HG02798 (cell line): ENCODE measurements at regions not wholly inside any gene's neighbourhood (a gene's known extent, or its start where the extent isn't known, plus 50 kb on each side); places are given as distances from the start of the nearest gene placed in this dataset.
A peak's percentile ranks its signal among the peaks of the same experiment; 100 is the strongest.

Experiments
- ATAC-seq: cut with Tn5 transposase; IDR thresholded peaks from one replicate; pipeline ENCODE4 v1.9.1; 2021; ENCODE audit warnings: mild to moderate bottlenecking; ENCODE audit not compliant: unreplicated experiment, poor library complexity

DNA sequence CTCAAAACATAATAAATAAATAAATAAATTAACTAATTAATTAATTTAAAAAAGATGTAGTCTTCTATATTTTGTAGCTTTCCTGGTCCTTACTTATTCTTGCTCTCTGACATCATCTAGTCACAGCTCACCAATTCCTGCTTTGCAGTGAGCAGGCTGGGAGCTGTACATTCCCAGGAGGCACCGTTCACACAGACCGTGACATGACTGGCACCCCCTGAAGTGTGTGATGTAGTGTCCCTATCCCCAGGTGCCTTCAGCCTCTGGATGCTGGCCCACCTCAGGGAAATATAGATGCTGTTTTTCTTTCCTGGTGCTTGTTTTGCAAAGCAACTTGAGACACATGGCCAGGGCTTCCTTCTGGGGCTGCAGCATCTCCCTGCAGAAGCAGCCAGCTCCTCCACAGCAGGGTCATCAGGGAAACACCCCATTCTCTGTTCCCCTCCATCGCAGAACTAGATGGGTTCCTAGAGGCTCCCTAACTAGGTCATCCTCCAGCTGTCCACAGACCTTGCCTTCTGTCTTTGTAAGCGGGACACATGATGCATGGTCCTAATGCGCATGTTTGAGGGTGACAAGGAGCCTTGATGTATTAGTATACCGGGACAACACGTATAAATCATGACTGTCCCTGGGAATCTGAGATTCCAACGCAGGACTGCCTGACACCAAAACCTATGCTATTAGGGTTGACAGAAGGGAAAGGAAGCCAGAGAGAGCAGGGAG is 76.4 kb downstream of the RHOB start:
- no peak for ATAC-seq

DNA sequence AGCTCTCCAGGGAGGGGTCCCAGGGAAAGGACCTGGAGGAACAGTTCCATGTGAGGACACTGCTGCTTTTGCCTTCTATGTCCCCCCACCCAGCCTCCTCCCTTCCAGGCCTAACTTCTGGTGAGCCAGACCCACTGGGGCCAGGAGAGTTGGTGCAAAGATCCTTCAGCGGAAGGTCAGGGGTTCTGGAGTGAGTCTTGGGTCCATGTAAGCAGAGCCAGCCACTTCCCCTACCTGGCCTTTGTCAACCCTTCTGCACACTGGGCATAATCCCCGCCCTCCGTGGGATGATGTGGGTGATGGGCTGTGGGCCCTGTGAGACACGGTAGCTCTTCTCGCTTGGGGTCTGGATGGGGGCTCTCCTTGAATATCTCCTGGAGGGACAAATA is 76.9 kb downstream of the RHOB start:
- no peak for ATAC-seq

DNA sequence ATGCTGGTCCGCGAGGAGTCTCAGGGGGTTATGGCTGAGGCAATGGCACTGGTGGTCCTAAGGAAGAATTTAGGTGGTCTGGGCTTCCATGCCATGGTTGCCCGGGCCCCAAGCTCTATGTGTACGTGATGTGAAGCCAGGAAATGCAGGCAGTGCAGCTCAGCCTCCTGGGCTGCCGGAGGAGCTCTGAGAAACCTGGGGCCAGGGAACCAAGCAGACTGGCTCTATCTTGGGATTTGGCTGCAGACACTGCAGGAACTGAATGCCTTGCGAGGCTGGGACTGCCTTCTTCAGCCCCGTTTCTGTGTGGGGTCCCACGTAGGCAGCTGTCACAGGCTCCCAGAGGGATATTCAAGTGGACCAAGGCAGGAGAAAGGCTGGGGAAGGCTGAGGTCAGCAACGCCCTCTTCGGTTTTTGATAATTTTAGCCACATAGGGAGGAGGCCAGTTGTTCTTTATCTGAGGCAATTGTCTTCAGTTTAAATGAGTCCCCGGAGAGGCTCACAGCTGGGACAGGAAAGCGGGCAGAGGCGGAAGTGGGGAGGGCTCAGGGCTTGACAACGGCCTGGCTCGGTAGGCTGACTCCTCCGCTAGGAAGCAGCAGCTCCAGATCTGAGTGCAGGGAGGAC is 77.7 kb downstream of the RHOB start:
- ATAC-seq: peak; percentile 71

DNA sequence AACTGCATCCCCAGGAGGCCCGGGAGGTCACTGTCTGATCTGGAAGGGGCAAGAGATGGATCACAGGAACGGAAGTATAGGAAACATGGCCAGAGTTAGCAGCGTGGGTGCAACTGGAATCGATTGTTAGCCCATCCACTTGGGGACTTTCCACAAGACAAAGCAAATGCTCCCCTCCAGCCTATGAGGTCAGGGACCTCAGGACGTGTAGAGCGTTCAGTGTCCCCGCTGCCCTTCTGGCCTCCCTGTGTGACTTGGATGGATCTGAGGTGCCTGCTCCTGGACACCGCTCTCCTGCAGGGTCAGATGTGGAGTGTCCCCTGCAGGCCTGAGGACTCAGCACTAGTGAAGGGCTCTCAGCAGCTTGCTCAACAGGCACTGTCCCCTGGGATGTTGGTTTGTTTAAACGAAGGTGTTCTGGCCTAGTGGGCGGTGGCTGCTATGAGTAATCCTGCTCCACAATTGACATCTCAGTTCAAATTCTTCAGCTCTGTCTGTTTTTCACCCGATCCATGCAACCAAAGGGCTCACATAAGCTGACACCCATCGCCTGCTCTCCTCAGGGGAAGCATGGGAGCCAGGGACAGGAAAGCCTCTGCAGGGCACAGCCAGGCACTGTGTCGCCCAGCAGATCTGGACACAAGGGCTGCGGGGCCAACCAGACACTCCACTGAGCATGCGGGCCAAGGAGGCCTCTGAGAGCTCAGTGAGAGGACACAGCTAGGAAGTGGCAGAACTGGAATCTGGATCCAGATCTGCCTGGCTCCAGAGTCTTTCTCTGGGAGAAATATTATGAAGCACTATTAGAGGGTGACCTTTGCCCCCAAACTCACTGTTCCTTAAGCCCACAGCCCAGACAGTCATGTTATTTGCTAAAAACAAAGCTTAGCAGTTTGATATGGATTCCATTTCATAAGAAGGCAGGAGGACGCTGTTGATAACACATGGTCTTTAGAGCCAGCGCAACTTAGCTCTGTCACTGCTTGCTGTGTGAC is 78.5 kb downstream of the RHOB start:
- ATAC-seq: peak; percentile 88

DNA sequence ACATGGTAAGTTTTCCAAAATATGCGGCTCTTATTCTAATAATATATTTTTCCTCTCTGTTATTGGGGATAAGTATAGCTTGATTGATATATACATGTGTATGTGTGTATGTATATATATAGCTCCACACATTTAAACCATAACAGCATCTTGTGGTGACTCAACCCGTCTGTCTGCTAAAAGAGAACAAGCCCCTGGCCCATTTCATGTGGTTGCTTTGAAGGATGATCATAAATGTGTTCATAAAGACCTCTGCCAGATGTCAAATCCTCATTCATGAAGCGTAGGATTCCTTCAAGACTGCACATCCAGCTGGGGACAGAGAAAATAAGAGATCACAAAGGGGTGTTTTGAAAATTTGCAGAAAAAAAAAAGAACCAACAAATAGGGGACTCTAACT is 79.3 kb downstream of the RHOB start:
- no peak for ATAC-seq

DNA sequence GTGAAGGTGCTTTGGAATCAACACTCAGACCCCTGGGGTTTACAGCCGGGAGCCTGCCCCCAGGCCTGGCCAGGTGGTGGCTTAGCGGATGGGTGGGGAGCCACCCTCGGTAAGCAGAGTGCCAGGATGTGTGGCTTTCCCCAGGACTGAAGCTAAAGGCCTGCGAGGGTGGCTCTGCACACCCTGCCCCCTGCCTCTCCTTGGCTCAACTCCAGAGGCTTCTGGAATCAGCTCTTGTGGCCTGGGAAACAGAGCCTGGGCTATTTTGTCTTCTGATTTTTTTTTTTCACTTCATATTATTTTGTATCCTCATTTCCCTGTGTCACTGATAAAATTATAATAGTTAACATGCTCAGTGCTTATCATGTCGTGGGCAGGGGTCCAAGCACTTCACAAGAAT is 79.8 kb downstream of the RHOB start:
- ATAC-seq: no peak

DNA sequence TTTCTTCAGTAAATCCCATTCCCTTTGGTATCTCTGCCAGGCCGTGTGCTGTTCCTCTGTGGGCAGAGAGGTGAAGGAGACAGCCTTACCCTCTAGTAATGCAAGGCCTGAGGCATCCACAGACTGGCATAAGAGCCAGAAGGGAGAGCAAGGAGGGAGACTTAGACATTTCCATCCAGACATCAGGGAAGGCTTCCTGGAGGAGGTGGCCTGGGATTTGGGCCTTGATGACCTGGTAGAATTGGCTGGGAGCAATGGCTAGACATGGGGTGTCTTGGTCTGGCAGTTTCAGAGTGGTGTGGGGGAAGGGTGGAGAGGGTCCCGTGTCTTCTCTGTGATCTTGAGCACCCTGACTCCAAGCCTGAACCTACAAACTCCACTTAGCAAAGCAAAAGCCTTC is 81.8 kb downstream of the RHOB start:
- no peak for ATAC-seq

DNA sequence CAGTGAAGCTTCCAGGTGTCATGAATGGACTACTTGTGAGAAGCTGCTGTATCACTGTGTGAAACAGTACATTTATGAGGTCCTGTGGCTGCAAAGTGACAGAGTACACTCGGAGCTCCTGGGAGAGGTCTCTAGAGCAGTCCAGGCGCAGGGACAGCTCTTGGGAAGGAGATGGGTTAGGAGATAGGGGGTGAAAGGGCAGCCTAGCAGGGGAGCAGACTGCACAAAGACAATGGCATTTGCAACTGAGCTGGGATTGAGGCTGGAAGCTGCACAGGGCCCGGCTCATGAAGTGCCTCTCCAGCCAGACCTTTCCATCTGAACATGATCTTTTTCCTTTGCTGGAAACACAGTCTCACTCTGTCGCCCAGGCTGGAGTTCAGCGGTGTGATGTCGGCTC is 83.6 kb downstream of the RHOB start:
- ATAC-seq: no peak

DNA sequence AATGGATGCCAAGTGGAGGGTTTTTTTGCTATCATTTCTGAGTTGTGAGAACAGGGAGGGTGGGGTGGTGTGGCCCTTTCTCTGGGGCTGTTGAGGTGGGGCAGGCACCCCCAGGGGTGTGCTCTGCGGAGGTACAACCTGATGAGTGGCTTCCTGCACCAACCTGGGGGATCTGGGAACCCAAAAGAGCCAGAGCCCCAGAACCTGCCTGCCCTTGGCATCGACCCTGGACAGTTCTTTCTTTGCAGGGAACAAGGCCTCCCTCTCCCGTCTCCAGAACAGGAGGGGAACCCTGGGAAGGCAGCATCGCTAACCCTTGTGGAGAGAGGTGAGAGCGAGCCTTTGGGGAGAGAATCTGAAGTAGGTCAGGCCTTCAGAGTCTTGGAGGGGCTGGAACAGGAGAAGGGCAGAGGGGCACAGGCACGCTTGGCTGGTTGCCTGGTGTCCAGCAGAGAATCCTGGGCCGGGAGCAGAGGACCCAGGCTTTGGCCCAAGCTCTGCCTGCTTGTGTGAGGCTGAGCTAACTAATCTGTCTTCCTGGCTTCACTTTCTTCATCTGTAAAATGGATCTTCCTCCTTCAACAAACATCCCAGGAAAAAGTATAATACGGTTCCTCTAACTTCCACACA is 84.9 kb downstream of the RHOB start:
- ATAC-seq: no peak

DNA sequence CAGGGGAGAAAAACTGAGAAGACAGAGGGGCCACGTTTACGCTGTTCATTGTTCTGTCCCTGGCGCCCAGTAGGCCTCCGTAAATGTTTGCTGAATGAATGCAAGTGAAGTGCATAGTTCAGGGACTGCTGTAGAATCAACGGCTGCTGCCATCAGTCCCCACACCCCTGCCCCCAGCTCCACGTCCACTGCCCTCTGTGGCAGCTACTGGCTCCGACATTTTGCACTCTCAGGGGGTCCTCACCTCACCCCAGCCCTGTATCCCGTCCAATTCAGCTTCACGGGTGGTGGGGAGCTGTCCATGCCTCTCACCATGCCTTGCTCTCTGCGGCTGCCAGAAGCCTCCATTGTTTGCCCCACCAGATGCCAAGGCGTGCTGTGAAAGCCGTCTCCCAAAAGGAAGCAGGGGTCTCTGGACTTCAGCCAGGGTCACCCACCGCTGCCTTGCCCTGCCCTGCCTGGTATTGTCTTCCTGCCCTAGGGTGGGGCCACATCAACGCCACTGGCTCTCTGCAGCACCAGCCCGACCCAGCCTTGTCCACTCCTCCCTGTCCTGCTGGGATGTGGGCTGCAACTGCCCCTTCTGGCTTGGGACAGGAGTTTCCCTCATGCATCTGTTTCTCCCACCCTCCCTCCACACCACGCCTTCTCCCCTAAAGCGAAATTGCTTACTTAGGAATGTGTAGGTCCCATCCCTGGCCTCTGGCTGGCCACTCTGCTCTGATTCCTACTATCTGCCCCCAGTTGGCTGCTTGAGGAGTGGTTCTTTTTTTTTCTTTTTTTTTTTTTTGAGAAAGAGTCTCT is 86.0 kb downstream of the RHOB start:
- no peak for ATAC-seq

DNA sequence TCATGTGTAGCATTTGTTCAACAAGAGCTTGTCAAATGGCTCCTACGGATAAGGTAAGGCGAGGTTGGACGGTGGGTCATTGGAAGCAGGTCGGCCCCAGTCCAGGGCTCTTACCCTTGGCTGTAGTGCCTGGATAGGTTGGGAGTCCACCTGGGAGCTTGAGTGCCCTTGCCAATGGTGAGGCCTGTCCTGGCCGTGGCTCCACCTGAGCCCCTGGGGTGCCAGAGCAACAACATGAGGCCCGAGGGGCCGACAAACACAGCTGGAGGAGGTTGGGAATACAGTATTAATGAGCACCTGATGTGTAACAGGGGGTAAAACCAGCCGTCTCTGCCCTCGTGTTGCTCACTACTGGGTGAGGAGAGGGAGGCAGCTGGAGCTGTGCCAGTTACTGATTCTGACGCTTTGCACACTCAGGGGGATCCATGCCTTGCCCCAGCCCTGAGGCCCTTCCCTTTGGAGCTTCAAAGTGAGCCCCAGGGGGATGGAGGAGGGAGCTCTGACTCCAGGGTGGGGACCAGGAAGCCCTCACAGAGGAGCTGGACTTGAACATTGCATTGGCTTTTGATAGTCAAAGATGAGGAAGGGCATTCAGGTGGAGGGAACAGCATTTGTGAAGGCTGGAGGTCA is 87.2 kb downstream of the RHOB start:
- ATAC-seq: no peak

DNA sequence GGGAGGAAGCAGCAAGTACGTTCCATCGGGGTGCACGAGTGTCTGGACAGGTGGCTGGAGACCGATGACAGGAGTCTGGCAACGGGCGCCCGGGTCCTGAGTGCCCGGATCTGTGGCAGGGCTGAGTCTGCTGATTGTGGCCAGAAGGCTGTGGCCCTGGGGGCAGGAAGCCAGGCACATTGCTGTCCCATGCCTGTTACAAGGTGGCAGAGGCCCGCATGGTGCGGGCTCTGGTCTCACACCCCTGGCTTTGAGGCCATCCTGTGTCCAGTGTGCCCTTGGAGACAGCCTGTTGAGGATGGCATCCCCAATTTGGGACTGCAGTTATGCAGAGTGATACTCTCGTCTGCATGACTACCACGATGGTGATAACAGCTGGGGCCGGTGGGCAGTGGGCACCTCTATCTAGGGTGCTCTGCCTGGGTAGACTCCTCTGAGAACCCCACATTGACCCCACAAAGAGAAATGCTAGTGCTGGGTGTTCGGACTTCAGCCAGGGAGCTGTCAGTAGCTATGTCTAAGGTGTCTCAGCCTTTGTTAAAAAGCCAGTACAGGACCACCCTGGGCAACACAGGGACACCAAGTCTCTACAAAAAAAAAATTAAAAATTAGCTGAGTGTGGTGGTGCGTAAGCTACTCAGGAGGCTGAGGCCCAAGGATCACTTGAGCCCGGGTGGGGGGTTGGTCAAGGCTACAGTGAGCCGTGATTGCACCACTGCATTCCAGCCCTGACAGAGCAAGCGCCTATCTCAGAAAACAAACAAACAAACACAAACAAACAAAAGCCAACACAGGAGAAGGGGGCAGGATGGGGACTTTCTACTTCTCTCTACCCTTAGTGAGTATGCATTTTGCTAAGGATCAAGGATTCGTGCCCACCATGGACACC is 88.3 kb downstream of the RHOB start:
- no peak for ATAC-seq

DNA sequence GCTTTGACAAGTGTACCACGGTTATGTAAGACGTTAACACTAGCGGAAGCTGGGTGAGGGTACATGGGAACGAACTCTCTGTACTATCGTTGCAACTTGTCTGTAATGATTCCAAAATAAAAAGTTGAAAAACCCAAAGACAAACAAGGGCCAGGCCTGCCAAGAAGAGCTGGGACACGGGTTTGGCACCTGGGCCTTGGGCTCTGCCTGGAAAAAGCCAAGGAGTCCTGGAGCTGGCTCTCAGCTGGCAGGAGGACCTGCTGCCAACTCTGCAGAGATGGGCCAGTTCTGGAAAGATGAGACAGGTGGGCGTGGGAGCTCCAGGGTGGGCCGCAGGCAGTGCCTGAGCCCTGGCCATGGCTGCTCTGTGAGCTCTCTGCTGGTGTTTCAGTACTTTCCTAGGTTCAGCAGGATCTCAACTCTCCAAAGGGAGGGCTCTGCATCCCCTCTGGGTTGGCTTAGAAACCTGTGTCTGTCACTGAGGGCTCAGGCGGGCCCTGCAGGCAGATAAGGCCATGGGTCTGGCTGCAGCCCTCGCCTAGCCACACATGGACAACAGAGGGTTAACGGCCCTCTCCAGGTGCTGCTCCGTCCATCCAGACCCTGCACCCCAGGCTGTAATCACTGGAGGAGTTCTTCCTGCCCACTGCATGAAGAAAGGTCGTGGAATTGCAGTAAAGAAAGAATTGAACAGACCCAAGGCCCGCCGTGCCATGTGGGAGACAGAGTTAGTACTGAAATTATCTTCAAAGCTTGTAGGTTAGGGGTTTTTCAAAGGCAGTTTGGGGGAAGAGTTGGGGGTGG is 89.9 kb downstream of the RHOB start:
- no peak for ATAC-seq

DNA sequence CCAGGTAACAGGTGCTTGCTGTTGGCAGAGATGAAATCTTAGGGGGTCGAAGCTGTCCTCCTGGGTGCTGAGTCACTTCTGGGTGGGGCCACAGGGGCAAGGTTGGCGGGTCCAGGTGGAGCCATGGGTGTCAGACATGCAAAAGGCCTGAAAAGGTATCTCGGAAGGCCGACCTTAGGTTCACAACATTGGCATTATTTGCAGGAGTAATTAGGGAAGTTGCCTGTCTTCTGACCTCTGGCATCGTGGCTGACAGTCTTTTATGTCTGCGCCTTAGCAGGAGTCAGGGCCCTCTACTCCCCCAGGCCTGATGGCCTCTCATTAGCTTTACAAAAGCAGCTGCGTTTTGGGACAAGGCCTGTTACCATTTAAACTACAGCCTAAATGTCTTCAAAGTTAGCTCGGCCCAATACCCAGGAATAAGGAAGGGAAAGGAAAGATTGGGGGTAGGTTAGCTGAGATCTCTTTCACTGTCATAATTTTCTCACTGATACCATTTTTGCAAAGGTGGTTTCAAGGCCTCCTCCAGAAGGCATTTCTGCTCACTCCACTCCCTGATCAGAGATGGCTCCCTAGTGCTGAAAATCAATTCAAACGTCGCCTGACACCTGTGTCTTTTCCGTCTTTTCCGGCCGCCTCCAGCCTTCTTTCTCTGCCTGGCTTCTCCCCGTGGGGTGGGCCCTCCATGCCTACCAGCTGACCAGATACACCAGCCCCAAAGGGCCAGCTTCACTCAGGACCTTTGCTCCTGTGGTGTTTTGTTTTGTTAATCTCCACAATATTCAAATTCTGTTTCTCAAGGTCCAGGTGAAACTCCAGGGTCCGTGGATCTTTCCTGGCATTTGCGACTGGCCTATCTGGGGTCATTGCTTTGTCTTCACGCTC is 90.8 kb downstream of the RHOB start:
- ATAC-seq: no peak

DNA sequence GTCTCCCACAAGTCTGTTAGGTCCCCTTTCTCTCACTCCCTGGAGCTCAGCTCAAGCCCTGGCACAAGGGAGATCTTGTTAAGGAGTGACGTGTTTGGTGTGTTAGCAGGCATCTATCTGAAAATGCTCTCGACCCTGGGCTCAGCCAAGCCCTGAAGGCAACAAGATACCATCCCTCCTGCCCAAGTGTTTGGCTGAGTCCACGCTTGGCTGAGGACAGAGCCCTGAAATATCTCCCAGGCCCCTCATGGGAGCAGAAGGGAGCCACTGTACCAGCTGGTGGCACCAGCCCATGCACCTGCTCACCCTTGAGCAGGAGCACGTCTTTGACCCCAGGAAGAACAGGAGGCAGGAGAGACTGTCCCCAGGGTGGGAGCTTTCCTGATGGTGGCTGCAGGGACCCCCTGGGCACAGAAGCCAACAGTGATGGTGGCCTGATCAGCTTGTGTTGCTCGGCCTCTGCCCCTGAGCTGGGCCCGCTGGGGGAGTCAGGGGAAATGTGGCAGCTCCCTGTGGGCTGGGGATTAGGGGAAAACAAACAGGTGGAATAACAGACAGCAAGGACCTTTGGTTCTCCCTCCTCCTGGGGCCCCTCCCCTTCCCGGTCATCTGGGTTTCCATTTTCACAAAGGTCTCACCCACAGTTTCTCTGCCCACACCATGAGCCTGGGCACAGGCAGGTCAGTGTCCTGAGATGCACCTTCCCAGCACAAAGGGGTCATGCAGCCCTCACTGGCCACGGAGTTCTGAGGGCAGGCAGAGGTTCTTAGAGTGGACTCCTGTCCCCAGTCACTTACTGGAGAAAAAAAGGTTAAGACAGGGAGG is 91.6 kb downstream of the RHOB start:
- peak; percentile 29 for ATAC-seq
